ENCODE measurements at regions not wholly inside any gene's neighbourhood (a gene's known extent, or its start where the extent isn't known, plus 50 kb on each side); places are given as distances from the start of the nearest gene placed in this dataset.

- TF ChIP-seq, protein P1, sequence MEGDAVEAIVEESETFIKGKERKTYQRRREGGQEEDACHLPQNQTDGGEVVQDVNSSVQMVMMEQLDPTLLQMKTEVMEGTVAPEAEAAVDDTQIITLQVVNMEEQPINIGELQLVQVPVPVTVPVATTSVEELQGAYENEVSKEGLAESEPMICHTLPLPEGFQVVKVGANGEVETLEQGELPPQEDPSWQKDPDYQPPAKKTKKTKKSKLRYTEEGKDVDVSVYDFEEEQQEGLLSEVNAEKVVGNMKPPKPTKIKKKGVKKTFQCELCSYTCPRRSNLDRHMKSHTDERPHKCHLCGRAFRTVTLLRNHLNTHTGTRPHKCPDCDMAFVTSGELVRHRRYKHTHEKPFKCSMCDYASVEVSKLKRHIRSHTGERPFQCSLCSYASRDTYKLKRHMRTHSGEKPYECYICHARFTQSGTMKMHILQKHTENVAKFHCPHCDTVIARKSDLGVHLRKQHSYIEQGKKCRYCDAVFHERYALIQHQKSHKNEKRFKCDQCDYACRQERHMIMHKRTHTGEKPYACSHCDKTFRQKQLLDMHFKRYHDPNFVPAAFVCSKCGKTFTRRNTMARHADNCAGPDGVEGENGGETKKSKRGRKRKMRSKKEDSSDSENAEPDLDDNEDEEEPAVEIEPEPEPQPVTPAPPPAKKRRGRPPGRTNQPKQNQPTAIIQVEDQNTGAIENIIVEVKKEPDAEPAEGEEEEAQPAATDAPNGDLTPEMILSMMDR (IDR thresholded peaks at IDR 0.05) = no peak
- TF ChIP-seq POLR2AphosphoS5 (IDR thresholded peaks at IDR 0.05) (no peak), POLR2A (IDR thresholded peaks at IDR 0.05; ENCODE audit: low read depth) (no peak), EP300 (IDR thresholded peaks at IDR 0.05) (no peak)
Measured at GRCh38 chr2:7951490-7951889, 730.4 kb upstream of the ID2 start.

Measured in esophagus muscularis mucosa (tissue), 4 donors.